ENCODE measurements at regions not wholly inside any gene's neighbourhood (a gene's known extent, or its start where the extent isn't known, plus 50 kb on each side); places are given as distances from the start of the nearest gene placed in this dataset.

- no peak for DNase-seq
- no peak for TF ChIP-seq CTCF (IDR thresholded peaks at IDR 0.05)
- Mint-ChIP-seq H3K27ac (no peak overlapping the region), H3K27me3 (no peaks in the 10 kb centered on the region), H3K9me3 (no peaks in the 10 kb centered on the region), H3K4me1 (ENCODE audit: low read depth) (peaks cover 4% of the 10 kb centered on the region), H3K36me3 (ENCODE audit: low read depth) (no peaks in the 10 kb centered on the region), H3K4me3 (no peak overlapping the region)
- ChIA-PET CTCF (no interaction called here), POLR2A (no interaction called here)
- no peak for ATAC-seq
- intact Hi-C loops (cut with micrococcal nuclease), result no loop called here
Measured at GRCh38 chr6:14390805-14391204, 273.2 kb downstream of the CD83 start.

- DNase-seq (no peak), ATAC-seq (no peak)
- CTCF ChIA-PET, result no interaction called here
- no peak for TF ChIP-seq CTCF (IDR thresholded peaks at IDR 0.05)
- no peak overlapping the region for H3K4me3 Mint-ChIP-seq
- H3K36me3 Mint-ChIP-seq (ENCODE audit: low read depth), result no peaks in the 10 kb centered on the region
- H3K9me3 Mint-ChIP-seq, result no peaks in the 10 kb centered on the region
- intact Hi-C loops (cut with micrococcal nuclease), result no loop called here
- no peaks in the 10 kb centered on the region for H3K27me3 Mint-ChIP-seq
- H3K27ac Mint-ChIP-seq, result no peak overlapping the region
- H3K4me1 Mint-ChIP-seq (ENCODE audit: low read depth), result peaks cover 5% of the 10 kb centered on the region
- POLR2A ChIA-PET, result no interaction called here
Measured at GRCh38 chr6:14393910-14394309, 276.3 kb downstream of the CD83 start.

- Mint-ChIP-seq H3K27me3 (no peaks in the 10 kb centered on the region), H3K9me3 (no peaks in the 10 kb centered on the region), H3K27ac (no peak overlapping the region), H3K36me3 (ENCODE audit: low read depth) (no peaks in the 10 kb centered on the region), H3K4me3 (no peak overlapping the region), H3K4me1 (ENCODE audit: low read depth) (peaks cover 5% of the 10 kb centered on the region)
- CTCF ChIA-PET, result interaction anchor here (1.5 kb wide), 1 partner anchor 23 kb away, joined by 4 read pairs; no protein-coding TSS in a partner anchor
- no peak for TF ChIP-seq CTCF (IDR thresholded peaks at IDR 0.05)
- POLR2A ChIA-PET, result no interaction called here
- intact Hi-C loops (cut with micrococcal nuclease), result no loop called here
- no peak for ATAC-seq
- no peak for DNase-seq
Measured at GRCh38 chr6:14396392-14396791, 278.8 kb downstream of the CD83 start.

- intact Hi-C loops (cut with micrococcal nuclease), result no loop called here
- ATAC-seq (peak; percentile 42), DNase-seq (peak; percentile 44)
- H3K4me3 Mint-ChIP-seq, result no peak overlapping the region
- ChIA-PET CTCF (interaction anchor here (0.7 to 1.5 kb wide), 3 partner anchors 10 to 206 kb away, joined by 3 to 4 read pairs (median 3); no protein-coding TSS in a partner anchor), POLR2A (no interaction called here)
- no peaks in the 10 kb centered on the region for H3K9me3 Mint-ChIP-seq
- no peaks in the 10 kb centered on the region for H3K36me3 Mint-ChIP-seq (ENCODE audit: low read depth)
- H3K4me1 Mint-ChIP-seq (ENCODE audit: low read depth), result peaks cover 5% of the 10 kb centered on the region
- no peaks in the 10 kb centered on the region for H3K27me3 Mint-ChIP-seq
- H3K27ac Mint-ChIP-seq, result no peak overlapping the region
- peak; percentile 18 for TF ChIP-seq CTCF (IDR thresholded peaks at IDR 0.05)
Measured at GRCh38 chr6:14396826-14397517, 279.4 kb downstream of the CD83 start.

GRCh38 chr6:14397518-14397901 is 279.9 kb downstream of the CD83 start:
- DNase-seq, result no peak
- no peaks in the 10 kb centered on the region for H3K27me3 Mint-ChIP-seq
- peaks cover 2% of the 10 kb centered on the region for H3K9me3 Mint-ChIP-seq
- no peak overlapping the region for H3K27ac Mint-ChIP-seq
- intact Hi-C loops (cut with micrococcal nuclease), result no loop called here
- ChIA-PET CTCF (interaction anchor here (0.7 to 1.5 kb wide), 3 partner anchors 10 to 207 kb away, joined by 3 to 4 read pairs (median 3); no protein-coding TSS in a partner anchor), POLR2A (no interaction called here)
- no peak for TF ChIP-seq CTCF (IDR thresholded peaks at IDR 0.05)
- H3K36me3 Mint-ChIP-seq (ENCODE audit: low read depth), result no peaks in the 10 kb centered on the region
- H3K4me1 Mint-ChIP-seq (ENCODE audit: low read depth), result peaks cover 5% of the 10 kb centered on the region
- no peak overlapping the region for H3K4me3 Mint-ChIP-seq
- ATAC-seq, result no peak
